Mucosa of descending colon (tissue), 3 donors: ENCODE measurements at regions not wholly inside any gene's neighbourhood (a gene's known extent, or its start where the extent isn't known, plus 50 kb on each side); places are given as distances from the start of the nearest gene placed in this dataset.

Experiments used
- ATAC-seq: fragments of 200-7000 bp; cut with Tn5 transposase; one replicate; pipeline ENCODE4 v1.9.1; 2020; ENCODE audit warnings: mild to moderate bottlenecking, moderate library complexity
- DNase-seq, 3 donors: peaks; one replicate each; pipeline ENCODE4 v3.0.0-alpha.2; 2020
- H3K36me3 ChIP-seq: fragments of 200-600 bp; one replicate; pipeline ENCODE4 v1.8.0; 2021; ENCODE audit warnings: low read depth, mild to moderate bottlenecking
- H3K4me1 ChIP-seq: fragments of 200-600 bp; one replicate; pipeline ENCODE4 v1.8.0; 2021; ENCODE audit warnings: low read depth, mild to moderate bottlenecking
- H3K4me3 ChIP-seq: fragments of 200-600 bp; one replicate; pipeline ENCODE4 v1.8.0; 2021; ENCODE audit warnings: mild to moderate bottlenecking
- H3K9me3 ChIP-seq: fragments of 200-600 bp; one replicate; pipeline ENCODE4 v1.8.0; 2021; ENCODE audit warnings: mild to moderate bottlenecking
- CTCF ChIP-seq: fragments of 200-600 bp; IDR thresholded peaks from one replicate; pipeline ENCODE4 v1.8.0; 2022; ENCODE audit warnings: antibody characterized with exemption, mild to moderate bottlenecking
- intact Hi-C, 2 donors: fragments of 100-400 bp; cut with DNase I in 1 of 2; cut with micrococcal nuclease in 1 of 2; formaldehyde crosslinking; loops; one replicate each; pipeline versions ENCODE4 v1.11.0 to v1.11.1; 2022; cut with DNase I, micrococcal nuclease
- donor health status: DM: no; HTN: no; CAD: no; lungs with moderate emphysema.
- donor health status: DM: no; HTN: no; CAD: no.
- donor health status: DM: no; HTN: yes; CAD: no.

- no peak for DNase-seq
- TF ChIP-seq CTCF = no peak
- intact Hi-C loops = no loop called here
- ATAC-seq = no peak
- H3K36me3 ChIP-seq = no peaks in the 10 kb centered on the region
- H3K4me1 ChIP-seq = no peaks in the 10 kb centered on the region
- H3K4me3 ChIP-seq = no peak overlapping the region
- H3K9me3 ChIP-seq = no peaks in the 10 kb centered on the region
These were observed 193.0 kb upstream of the E2F8 start for GRCh38 chr11:19433791-19434190.

- no peaks in the 10 kb centered on the region for H3K36me3 ChIP-seq
- ATAC-seq = peak; percentile 46
- H3K4me1 ChIP-seq = no peaks in the 10 kb centered on the region
- no peaks in the 10 kb centered on the region for H3K9me3 ChIP-seq
- no peak overlapping the region for H3K4me3 ChIP-seq
- no peak for TF ChIP-seq CTCF
- no peak for DNase-seq
- intact Hi-C loops = no loop called here
These were observed 192.6 kb upstream of the E2F8 start for GRCh38 chr11:19433367-19433766.

GRCh38 chr11:19432370-19433061 lies 191.8 kb upstream of the E2F8 start:
- peak; percentile 54 for ATAC-seq
- DNase-seq = peak in 1 of 3 donors; percentile 43
- H3K4me1 ChIP-seq = no peaks in the 10 kb centered on the region

GRCh38 chr11:19430754-19431398 lies 190.1 kb upstream of the E2F8 start:
- no peak for TF ChIP-seq CTCF
- no peak for DNase-seq

More at GRCh38 chr11:19432370-19433061, 191.8 kb upstream of the E2F8 start:
- H3K36me3 ChIP-seq = no peaks in the 10 kb centered on the region
- TF ChIP-seq CTCF = no peak
- intact Hi-C loops = no loop called here
- H3K4me3 ChIP-seq = no peak overlapping the region
- H3K9me3 ChIP-seq = no peaks in the 10 kb centered on the region

GRCh38 chr11:19430346-19430745 lies 189.6 kb upstream of the E2F8 start:
- ATAC-seq = no peak

More at GRCh38 chr11:19430754-19431398, 190.1 kb upstream of the E2F8 start:
- H3K9me3 ChIP-seq = no peaks in the 10 kb centered on the region
- no peaks in the 10 kb centered on the region for H3K4me1 ChIP-seq
- no peaks in the 10 kb centered on the region for H3K36me3 ChIP-seq
- intact Hi-C loops = no loop called here
- H3K4me3 ChIP-seq = no peak overlapping the region
- no peak for ATAC-seq

More at GRCh38 chr11:19430346-19430745, 189.6 kb upstream of the E2F8 start:
- no peak overlapping the region for H3K4me3 ChIP-seq
- TF ChIP-seq CTCF = no peak
- no peaks in the 10 kb centered on the region for H3K4me1 ChIP-seq
- intact Hi-C loops = no loop called here
- no peaks in the 10 kb centered on the region for H3K9me3 ChIP-seq
- no peaks in the 10 kb centered on the region for H3K36me3 ChIP-seq
- DNase-seq = no peak
